Astrocyte (in vitro differentiated cells and primary cell): ENCODE measurements at regions not wholly inside any gene's neighbourhood (a gene's known extent, or its start where the extent isn't known, plus 50 kb on each side); places are given as distances from the start of the nearest gene placed in this dataset.

Source experiments
- CTCF ChIP-seq: IDR thresholded peaks from 2 replicates; pipeline ENCODE4 v1.5.1; 2011; ENCODE audit warnings: low read depth, mild to moderate bottlenecking, inconsistent platforms, low read length, moderate library complexity; ENCODE audit not compliant: insufficient read depth
- EZH2 ChIP-seq: IDR thresholded peaks from 2 replicates; pipeline ENCODE4 v1.6.1; 2012; ENCODE audit warnings: mild to moderate bottlenecking, low read length, inconsistent platforms; ENCODE audit not compliant: insufficient read depth

DNA sequence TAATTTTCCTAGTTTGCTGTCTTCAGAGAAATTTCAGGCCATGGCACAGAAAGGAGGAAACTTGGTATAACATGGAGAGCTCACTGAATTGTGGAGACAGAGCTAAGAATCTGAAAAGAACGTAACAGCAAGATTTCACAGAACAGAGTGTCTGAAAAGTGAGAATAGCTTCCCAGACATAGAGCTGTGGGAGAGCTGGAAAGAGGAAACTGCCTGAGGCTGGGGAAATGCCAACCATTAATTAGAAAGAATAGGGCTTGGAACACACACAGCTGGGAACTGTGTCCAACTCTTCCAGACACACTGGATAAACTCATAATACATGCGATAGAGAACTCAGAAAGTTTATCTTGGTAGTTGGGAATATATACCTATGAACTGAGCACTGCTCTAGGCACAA is 51.6 kb upstream of the KYNU start:
- no peak for TF ChIP-seq CTCF
- TF ChIP-seq EZH2, result no peak
